GM12891 (cell line): ENCODE measurements at regions not wholly inside any gene's neighbourhood (a gene's known extent, or its start where the extent isn't known, plus 50 kb on each side); places are given as distances from the start of the nearest gene placed in this dataset.

Experiments
- PAX5 ChIP-seq: IDR thresholded peaks from 2 replicates; pipeline ENCODE4 v1.6.1; 2011; ENCODE audit warnings: low read length, moderate library complexity, mild to moderate bottlenecking; ENCODE audit not compliant: insufficient read depth, severe bottlenecking
- POLR2A ChIP-seq: IDR thresholded peaks from 2 replicates; pipeline ENCODE4 v1.6.1; 2011; ENCODE audit warnings: low read depth, low read length, control low read depth
- POLR2AphosphoS5 ChIP-seq: IDR thresholded peaks from 2 replicates; pipeline ENCODE4 v1.6.1; 2011; ENCODE audit warnings: low read depth, low read length, control low read depth
- POU2F2 ChIP-seq: IDR thresholded peaks from 2 replicates; pipeline ENCODE4 v1.6.1; 2011; ENCODE audit warnings: low read depth, mild to moderate bottlenecking, control low read depth, low read length, moderate library complexity
- SPI1 ChIP-seq: IDR thresholded peaks from 2 replicates; pipeline ENCODE4 v1.6.1; 2011; ENCODE audit warnings: low read depth, low read length, control low read depth
- TAF1 ChIP-seq: IDR thresholded peaks from 2 replicates; pipeline ENCODE4 v1.6.1; 2011; ENCODE audit warnings: low read depth, low read length, control low read depth

- TF ChIP-seq POLR2AphosphoS5 (no peak), POLR2A (no peak), POU2F2 (no peak), TAF1 (no peak), PAX5 (no peak), SPI1 (no peak)
These were observed 538.4 kb upstream of the NOX3 start for GRCh38 chr6:155994086-155994485.
